GM23338 (cell line): ENCODE measurements at regions not wholly inside any gene's neighbourhood (a gene's known extent, or its start where the extent isn't known, plus 50 kb on each side); places are given as distances from the start of the nearest gene placed in this dataset.

Source experiments
- ATAC-seq: fragments of 200-7000 bp; cut with Tn5 transposase; 3 replicates; pipeline ENCODE4 v1.9.1; 2020
- DNase-seq: peaks from one replicate; pipeline ENCODE4 v3.0.0-alpha.2; 2015; ENCODE audit warnings: low spot score
- H2AFZ ChIP-seq: fragments of 200-600 bp; sonication (generic); 2 replicates; pipeline ENCODE4 v1.8.0; 2016; ENCODE audit warnings: antibody characterized with exemption, mild to moderate bottlenecking, moderate library complexity
- H3F3A ChIP-seq: fragments of 200-600 bp; sonication (generic); replicated peaks from 2 replicates; pipeline ENCODE4 v1.8.0; 2017; ENCODE audit warnings: antibody characterized with exemption, mixed run types, low read depth
- H3K27ac ChIP-seq: fragments of 200-600 bp; sonication (generic); 2 replicates; pipeline ENCODE4 v1.6.1; 2016; ENCODE audit warnings: low read depth
- H3K27me3 ChIP-seq: fragments of 200-600 bp; sonication (generic); 2 replicates; pipeline ENCODE4 v1.8.0; 2016; ENCODE audit warnings: mild to moderate bottlenecking, mixed run types, moderate library complexity; ENCODE audit not compliant: insufficient read depth
- H3K36me3 ChIP-seq: fragments of 200-600 bp; sonication (generic); 2 replicates; pipeline ENCODE4 v1.8.0; 2016; ENCODE audit warnings: mild to moderate bottlenecking; ENCODE audit not compliant: insufficient read depth
- H3K4me1 ChIP-seq: fragments of 200-600 bp; sonication (generic); 2 replicates; pipeline ENCODE4 v1.8.0; 2016; ENCODE audit warnings: mild to moderate bottlenecking, moderate library complexity; ENCODE audit not compliant: insufficient read depth
- H3K4me2 ChIP-seq: fragments of 200-600 bp; sonication (generic); 2 replicates; pipeline ENCODE4 v1.7.1; 2017; ENCODE audit warnings: mixed run types
- H3K4me3 ChIP-seq: fragments of 200-600 bp; sonication (generic); 2 replicates; pipeline ENCODE4 v1.6.1; 2016; ENCODE audit warnings: mixed run types
- H3K79me2 ChIP-seq: fragments of 200-600 bp; sonication (generic); replicated peaks from 2 replicates; pipeline ENCODE4 v1.8.0; 2017; ENCODE audit warnings: mild to moderate bottlenecking; ENCODE audit not compliant: insufficient read depth
- H3K9me2 ChIP-seq: fragments of 200-600 bp; sonication (generic); 2 replicates; pipeline ENCODE4 v1.8.0; 2017; ENCODE audit not compliant: insufficient read depth
- H4K20me1 ChIP-seq: fragments of 200-600 bp; sonication (generic); replicated peaks from 2 replicates; pipeline ENCODE4 v1.8.0; 2017; ENCODE audit warnings: mild to moderate bottlenecking; ENCODE audit not compliant: insufficient read depth
- H3K27ac Mint-ChIP-seq: 2 replicates; pipeline ENCODE4 v1.8.0; 2020; ENCODE audit warnings: inconsistent platforms, mild to moderate bottlenecking, moderate library complexity, mixed read lengths
- H3K27me3 Mint-ChIP-seq: 3 replicates; pipeline ENCODE4 v1.8.0; 2022; ENCODE audit warnings: low read depth, mild to moderate bottlenecking, moderate library complexity, mixed read lengths, inconsistent platforms; ENCODE audit not compliant: insufficient read depth, poor library complexity
- H3K36me3 Mint-ChIP-seq: 3 replicates; pipeline ENCODE4 v1.8.0; 2021; ENCODE audit warnings: low read depth, mild to moderate bottlenecking, inconsistent platforms, moderate library complexity, mixed read lengths
- H3K4me1 Mint-ChIP-seq: 3 replicates; pipeline ENCODE4 v1.8.0; 2020; ENCODE audit warnings: mild to moderate bottlenecking, inconsistent platforms, mixed read lengths
- H3K4me3 Mint-ChIP-seq: 3 replicates; pipeline ENCODE4 v1.8.0; 2021; ENCODE audit warnings: moderate library complexity, mild to moderate bottlenecking, inconsistent platforms, mixed read lengths
- H3K9me3 Mint-ChIP-seq: 3 replicates; pipeline ENCODE4 v1.8.0; 2020; ENCODE audit warnings: moderate library complexity, mild to moderate bottlenecking, inconsistent platforms, mixed read lengths
- CREB1 ChIP-seq: fragments of 250-450 bp; sonication (Bioruptor Pico); IDR thresholded peaks from 2 replicates; pipeline ENCODE4 v1.5.0; 2020; ENCODE audit warnings: low read depth, mild to moderate bottlenecking, moderate library complexity
- CTCF ChIP-seq, 2 experiments: fragments of 200-600 bp in 1 of 2; sonication (generic) in 1 of 2; conservative IDR thresholded peaks; 2 replicates each; pipeline versions ENCODE4 v1.5.1 to v1.6.1; 2016 to 2017; ENCODE audit warnings: antibody characterized with exemption in 2 of 2, low read depth in 2 of 2, mild to moderate bottlenecking in 2 of 2, moderate library complexity in 1 of 2
- ETS1 ChIP-seq: IDR thresholded peaks from 2 replicates; pipeline ENCODE4 v1.6.1; 2016; ENCODE audit warnings: antibody characterized with exemption
- EZH2phosphoT487 ChIP-seq: fragments of 200-600 bp; sonication (generic); IDR thresholded peaks from one replicate; pipeline ENCODE4 v1.8.1; 2018; ENCODE audit warnings: antibody characterized with exemption; ENCODE audit not compliant: unreplicated experiment
- JUNB ChIP-seq: IDR thresholded peaks from one replicate; pipeline ENCODE4 v1.6.1; 2016; ENCODE audit warnings: antibody characterized with exemption; ENCODE audit not compliant: unreplicated experiment
- NANOG ChIP-seq: IDR thresholded peaks from 2 replicates; pipeline ENCODE4 v1.6.1; 2016; ENCODE audit warnings: antibody characterized with exemption, borderline replicate concordance
- POLR2AphosphoS5 ChIP-seq: IDR thresholded peaks from 2 replicates; pipeline ENCODE4 v1.6.1; 2016; ENCODE audit warnings: antibody characterized with exemption, low read depth
- REST ChIP-seq: IDR thresholded peaks from one replicate; pipeline ENCODE4 v1.6.1; 2018; ENCODE audit warnings: antibody characterized with exemption; ENCODE audit not compliant: unreplicated experiment
- ZNF114 ChIP-seq: fragments of 250-450 bp; sonication (Bioruptor Pico); IDR thresholded peaks from 2 replicates; pipeline ENCODE4 v1.5.0; 2020; ENCODE audit warnings: mild to moderate bottlenecking, moderate library complexity
- ZNF331 ChIP-seq: fragments of 250-450 bp; sonication (Bioruptor Pico); IDR thresholded peaks from 2 replicates; pipeline ENCODE4 v1.5.0; 2020; ENCODE audit warnings: low read depth, mild to moderate bottlenecking, moderate library complexity
- ZNF462 ChIP-seq: fragments of 250-450 bp; sonication (Bioruptor Pico); IDR thresholded peaks from 2 replicates; pipeline ENCODE4 v1.5.0; 2020; ENCODE audit warnings: mild to moderate bottlenecking, moderate library complexity

GRCh38 chr10:4751211-4751610, 74.8 kb upstream of the AKR1E2 start:
- Mint-ChIP-seq H3K4me3 (no peak overlapping the region), H3K27me3 (peaks cover 3% of the 10 kb centered on the region), H3K9me3 (no peaks in the 10 kb centered on the region), H3K36me3 (no peaks in the 10 kb centered on the region), H3K27ac (no peak overlapping the region), H3K4me1 (peaks cover 7% of the 10 kb centered on the region)
- no peaks in the 10 kb centered on the region for H3K4me1 ChIP-seq
- no peak overlapping the region for H3K4me3 ChIP-seq
- no peak overlapping the region for H3K4me2 ChIP-seq
- H3K9me2 ChIP-seq, result 0 out of 2 replicates have a peak, but pooled peaks cover 6% of the 10 kb centered on the region
- H3K27ac ChIP-seq, result no peak overlapping the region
- H2AFZ ChIP-seq, result no peak overlapping the region
- H3K36me3 ChIP-seq, result no peaks in the 10 kb centered on the region
- DNase-seq (no peak), ATAC-seq (no peak)
- TF ChIP-seq JUNB (no peak), EZH2phosphoT487 (no peak), REST (no peak), ZNF114 (no peak)
- no peaks in the 10 kb centered on the region for H3K79me2 ChIP-seq
- no peaks in the 10 kb centered on the region for H4K20me1 ChIP-seq
- H3F3A ChIP-seq, result no peaks in the 10 kb centered on the region
- no peaks in the 10 kb centered on the region for H3K27me3 ChIP-seq

- Histone ChIP-seq H3K27me3 (no peaks in the 10 kb centered on the region), H3K4me2 (no peak overlapping the region), H3K4me1 (no peaks in the 10 kb centered on the region), H3K79me2 (no peaks in the 10 kb centered on the region), H3K4me3 (no peak overlapping the region), H2AFZ (no peak overlapping the region), H3F3A (no peaks in the 10 kb centered on the region), H3K36me3 (no peaks in the 10 kb centered on the region), H3K27ac (no peak overlapping the region), H3K9me2 (0 out of 2 replicates have a peak, but pooled peaks cover 6% of the 10 kb centered on the region), H4K20me1 (no peaks in the 10 kb centered on the region)
- peaks cover 7% of the 10 kb centered on the region for H3K4me1 Mint-ChIP-seq
- H3K27ac Mint-ChIP-seq, result peak overlapping the region; percentile 85; the same call in 1 of the 2 replicates
- ATAC-seq (no peak), DNase-seq (no peak)
- H3K4me3 Mint-ChIP-seq, result no peak overlapping the region
- no peaks in the 10 kb centered on the region for H3K9me3 Mint-ChIP-seq
- H3K27me3 Mint-ChIP-seq, result peaks cover 3% of the 10 kb centered on the region
- H3K36me3 Mint-ChIP-seq, result no peaks in the 10 kb centered on the region
- TF ChIP-seq NANOG, result no peak
- no peak for TF ChIP-seq ZNF331 (CRISPR knock-in tag)
- no peak for TF ChIP-seq POLR2AphosphoS5
- no peak for TF ChIP-seq CTCF (conservative IDR thresholded peaks at IDR 0.05; ENCODE audit: low read depth in 2 of 2)
- TF ChIP-seq ZNF114, result no peak
- no peak for TF ChIP-seq ZNF462
- TF ChIP-seq ETS1, result no peak
- TF ChIP-seq EZH2phosphoT487, result no peak
- no peak for TF ChIP-seq CREB1 (CRISPR knock-in tag)
These were observed 76.8 kb upstream of the AKR1E2 start for GRCh38 chr10:4749271-4749574.
